IPS-NIHi7 (cell line): ENCODE measurements at regions not wholly inside any gene's neighbourhood (a gene's known extent, or its start where the extent isn't known, plus 50 kb on each side); places are given as distances from the start of the nearest gene placed in this dataset.
A peak's percentile ranks its signal among the peaks of the same experiment; 100 is the strongest.
"Not testable (repeated sequence)": the region's sequence is repeated elsewhere in the genome, so short reads cannot be mapped to it uniquely, and the experiment has no call there.

Experiments used
- DNase-seq: peaks from one replicate; pipeline ENCODE4 v3.0.0; 2012; ENCODE audit warnings: mixed read lengths; ENCODE audit errors: extremely low spot score

GRCh38 chr2:83282043-83282795, 1176.9 kb downstream of the SUCLG1 start:
- DNase-seq = no peak

DNA sequence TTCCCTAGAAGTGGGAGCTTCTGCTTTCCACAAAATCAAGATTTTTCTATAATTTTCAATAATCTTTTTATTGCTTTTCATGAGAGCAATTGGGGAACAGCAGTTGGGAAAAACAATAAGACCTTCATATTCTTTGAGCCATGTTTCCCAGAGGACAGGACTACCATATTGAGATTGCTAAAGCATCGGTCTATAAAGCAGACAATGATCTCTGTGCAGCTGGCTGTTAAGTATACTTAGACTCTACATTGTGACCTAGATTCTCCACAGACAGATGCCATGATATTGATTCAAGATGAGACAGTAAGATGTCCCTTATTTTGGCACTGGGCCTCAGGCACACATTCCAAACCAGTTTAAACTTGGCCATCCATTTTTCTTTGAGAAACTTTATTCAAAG, 1178.7 kb downstream of the SUCLG1 start:
- no peak for DNase-seq

- DNase-seq = no peak
Observed at GRCh38 chr2:83273322-83273721, 1185.8 kb downstream of the SUCLG1 start.

DNA sequence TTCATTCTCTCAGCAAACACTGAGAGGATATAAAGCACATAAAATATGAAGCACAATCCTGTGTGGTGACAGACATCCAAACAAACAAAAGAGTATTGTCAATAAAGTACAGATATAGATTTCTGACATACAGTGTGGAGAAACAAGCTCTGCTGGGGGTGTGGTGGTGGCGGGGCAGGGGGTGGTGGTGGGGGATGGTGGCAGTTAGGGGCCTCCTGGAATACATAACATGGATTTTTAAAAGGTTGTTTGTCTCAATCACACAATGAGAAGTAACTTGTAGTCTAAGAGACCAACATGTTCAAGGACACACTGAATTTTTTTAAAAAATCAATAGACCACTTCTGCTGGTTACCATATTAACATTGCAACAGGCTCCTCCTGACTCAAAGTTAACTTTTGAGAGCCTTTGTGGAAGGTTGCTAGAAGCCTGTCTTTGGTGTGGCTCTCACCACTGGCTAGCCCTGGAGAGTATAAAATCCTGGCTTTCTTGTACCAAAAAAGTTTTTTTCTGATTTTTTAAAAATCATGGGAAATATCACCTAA, 1197.4 kb downstream of the SUCLG1 start:
- no peak for DNase-seq

- no peak for DNase-seq
Observed at GRCh38 chr2:83253848-83254247, 1205.2 kb downstream of the SUCLG1 start.

DNA sequence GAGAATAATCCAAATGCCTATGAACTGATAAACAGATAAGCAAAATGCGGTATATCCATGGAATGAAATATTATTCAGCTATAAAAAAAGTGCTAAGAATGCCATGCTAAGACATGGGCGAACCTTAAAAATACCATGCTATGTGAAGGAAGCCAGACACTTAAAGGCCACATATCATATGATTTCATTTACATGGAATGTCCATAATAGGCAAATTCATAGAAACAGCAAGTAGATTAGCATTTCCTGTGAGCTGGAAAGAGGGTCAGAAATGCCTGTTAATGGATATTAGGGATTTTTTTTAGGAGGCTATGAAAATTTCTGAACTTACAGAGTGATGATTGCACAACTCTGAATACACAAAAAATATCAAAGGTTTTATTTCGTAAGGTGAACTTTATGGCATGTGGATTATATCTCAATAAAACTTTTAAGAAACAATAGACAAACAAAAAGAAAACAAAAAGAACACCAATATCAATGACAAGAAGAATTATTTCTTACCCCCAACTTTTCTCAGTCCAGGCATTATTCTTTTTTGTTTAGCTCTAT, 1207.7 kb downstream of the SUCLG1 start:
- no peak for DNase-seq

DNA sequence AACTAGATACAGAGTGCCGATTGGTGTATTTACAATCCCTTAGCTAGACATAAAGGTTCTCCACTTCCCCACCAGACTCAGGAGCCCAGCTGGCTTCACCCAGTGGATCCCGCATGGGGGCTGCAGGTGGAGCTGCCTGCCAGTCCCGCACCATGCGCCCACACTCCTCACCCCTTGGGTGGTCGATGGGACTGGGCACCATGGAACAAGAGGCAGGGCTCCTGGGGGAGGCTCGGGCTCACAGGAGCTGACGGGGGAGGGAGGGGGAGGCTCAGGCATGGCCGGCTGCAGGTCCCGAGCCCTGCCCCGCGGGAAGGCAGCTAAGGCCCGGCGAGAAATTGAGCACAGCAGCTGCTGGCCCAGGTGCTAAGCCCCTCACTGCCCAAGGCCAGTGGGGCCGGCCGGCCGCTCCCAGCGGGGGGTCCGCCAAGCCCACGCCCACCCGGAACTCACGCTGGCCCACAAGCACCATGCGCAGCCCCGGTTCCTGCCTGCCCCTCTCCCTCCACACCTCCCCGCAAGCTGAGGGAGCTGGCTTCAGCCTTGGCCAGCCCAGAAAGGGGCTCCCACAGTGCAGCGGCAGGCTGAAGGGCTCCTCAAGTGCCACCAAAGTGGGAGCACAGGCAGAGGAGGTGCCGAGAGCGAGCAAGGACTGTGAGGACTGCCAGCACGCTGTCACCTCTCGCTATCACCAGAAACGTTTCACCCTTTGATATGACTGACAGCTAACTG, 1213.1 kb downstream of the SUCLG1 start:
- DNase-seq = not testable (repeated sequence)

DNA sequence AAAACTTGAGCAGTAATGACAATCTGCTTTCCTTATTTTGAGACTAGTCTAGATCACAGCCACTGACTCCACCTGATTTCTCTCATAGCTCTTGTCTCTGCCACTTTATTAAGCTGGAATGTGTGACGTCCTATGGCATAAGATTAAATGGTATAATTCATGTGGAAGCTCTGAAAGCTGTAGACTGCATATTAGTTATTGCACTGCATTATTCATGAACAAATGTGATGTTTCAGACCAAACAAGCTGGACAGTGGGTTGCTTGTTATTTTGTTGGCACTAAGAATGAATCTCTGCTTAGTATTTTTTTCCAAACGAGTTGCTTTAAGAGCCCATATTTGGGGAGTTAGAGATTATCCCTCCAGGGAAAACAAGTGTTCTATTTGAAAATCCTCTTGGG, 1218.5 kb downstream of the SUCLG1 start:
- no peak for DNase-seq

GRCh38 chr2:83238111-83238510, 1221.0 kb downstream of the SUCLG1 start:
- no peak for DNase-seq

DNA sequence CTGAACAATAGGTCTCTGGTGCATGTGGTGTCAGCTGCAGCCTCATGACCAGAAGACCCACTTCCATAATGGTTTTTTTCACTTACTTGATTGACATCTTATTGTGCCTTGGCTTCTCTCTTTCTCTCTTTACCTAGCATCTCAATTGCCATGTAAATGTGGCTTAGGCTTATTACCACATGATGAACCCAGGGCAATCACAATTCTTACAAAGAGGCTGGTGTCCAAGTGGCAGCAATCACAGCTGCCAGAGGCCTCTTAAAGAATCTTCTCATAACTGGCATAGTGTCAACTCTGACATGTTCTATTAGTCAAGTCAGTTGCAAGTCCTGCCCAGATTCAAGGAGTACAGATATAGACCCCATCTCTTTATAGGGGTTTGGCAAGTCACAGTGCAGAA, 1224.8 kb downstream of the SUCLG1 start:
- no peak for DNase-seq

DNA sequence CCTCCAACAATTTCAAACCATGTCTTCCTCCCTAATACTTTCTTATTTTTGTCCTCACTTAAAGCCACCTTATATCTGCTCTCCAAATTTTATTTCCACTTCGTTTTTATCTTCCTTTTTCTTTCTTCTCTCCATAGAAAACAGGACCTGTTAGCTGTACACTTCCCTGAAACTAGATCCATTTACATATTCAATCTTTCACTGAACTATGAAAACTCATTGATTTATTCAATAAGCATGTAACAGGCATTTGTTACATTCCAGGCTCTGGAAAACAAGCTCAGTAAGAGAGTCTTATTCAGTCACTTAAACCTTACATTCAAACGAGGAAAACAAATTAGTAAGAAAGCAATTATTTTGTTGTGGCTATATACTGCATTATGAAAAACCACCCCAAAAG, 1225.3 kb downstream of the SUCLG1 start:
- DNase-seq = no peak

- DNase-seq = no peak
Observed at GRCh38 chr2:83233326-83233725, 1225.8 kb downstream of the SUCLG1 start.

DNA sequence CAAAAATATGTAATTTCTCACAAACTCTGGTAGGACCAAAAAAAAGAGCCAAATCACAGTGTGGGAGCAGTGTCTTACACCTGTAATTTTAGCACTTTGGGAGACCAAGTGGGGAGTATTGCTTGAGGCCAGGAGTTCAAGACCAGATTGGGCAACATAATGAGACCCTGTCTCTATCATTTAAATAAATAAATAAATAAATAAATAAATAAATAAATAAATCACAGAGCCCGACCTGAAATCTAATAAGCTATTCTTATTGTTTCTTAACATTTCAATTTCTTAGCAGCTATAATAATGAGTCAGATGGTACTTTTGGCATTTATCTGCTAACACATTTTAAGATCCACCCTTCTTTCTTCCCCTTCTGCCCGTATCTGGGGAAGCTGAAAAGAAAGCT, 1229.6 kb downstream of the SUCLG1 start:
- no peak for DNase-seq

- DNase-seq = no peak
Observed at GRCh38 chr2:83224591-83225200, 1234.4 kb downstream of the SUCLG1 start.

- no peak for DNase-seq
Observed at GRCh38 chr2:83221258-83221657, 1237.8 kb downstream of the SUCLG1 start.

- no peak for DNase-seq
Observed at GRCh38 chr2:83217854-83218253, 1241.2 kb downstream of the SUCLG1 start.

- peak; percentile 12 for DNase-seq
Observed at GRCh38 chr2:83196225-83196624, 1262.9 kb downstream of the SUCLG1 start.

DNA sequence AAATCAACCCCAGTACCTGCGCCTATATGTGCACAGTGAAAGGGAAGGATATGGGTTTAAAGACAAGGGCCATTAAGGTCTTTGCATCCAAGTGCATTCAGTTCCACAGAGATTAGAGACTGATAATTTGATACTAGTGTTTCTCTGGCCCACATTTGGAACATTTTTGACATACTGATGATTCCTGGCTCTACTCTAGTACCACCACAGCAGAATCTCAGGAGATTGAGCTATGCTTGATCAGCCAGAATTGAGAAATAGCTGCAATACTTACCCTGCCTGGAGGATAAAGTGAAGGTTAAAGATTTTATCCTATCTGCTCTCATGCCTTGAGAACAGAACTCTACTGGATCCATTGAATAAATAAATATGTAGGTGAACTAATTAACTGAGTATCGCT, 1267.8 kb downstream of the SUCLG1 start:
- no peak for DNase-seq

- DNase-seq = no peak
Observed at GRCh38 chr2:83186105-83186760, 1272.8 kb downstream of the SUCLG1 start.

GRCh38 chr2:83180862-83181530, 1278.1 kb downstream of the SUCLG1 start:
- not testable (repeated sequence) for DNase-seq

- no peak for DNase-seq
Observed at GRCh38 chr2:83176539-83176938, 1282.5 kb downstream of the SUCLG1 start.
